Gastrocnemius medialis (tissue), 4 donors: ENCODE measurements at regions not wholly inside any gene's neighbourhood (a gene's known extent, or its start where the extent isn't known, plus 50 kb on each side); places are given as distances from the start of the nearest gene placed in this dataset.

Experiments used
- POLR2A ChIP-seq, 2 donors: fragments of 450-650 bp; IDR thresholded peaks; one replicate each; pipeline ENCODE4 v1.6.1; 2017; ENCODE audit warnings: antibody characterized with exemption in 2 of 2, mild to moderate bottlenecking in 2 of 2, moderate library complexity in 2 of 2
- TF ChIP-seq, protein P1 (sequence below), 5 experiments: fragments of 450-650 bp in 3 of 5; fragments of 200-600 bp in 2 of 5; sonication (generic) in 2 of 5; IDR thresholded peaks in 4 of 5; conservative IDR thresholded peaks in 1 of 5; 1 replicate in 4 of 5; 2 replicates in 1 of 5; pipeline ENCODE4 v1.5.1; 2016 to 2019; ENCODE audit warnings: antibody characterized with exemption in 5 of 5, mild to moderate bottlenecking in 3 of 5, moderate library complexity in 3 of 5

- TF ChIP-seq POLR2A (IDR thresholded peaks at IDR 0.05): no peak
- TF ChIP-seq, protein P1, sequence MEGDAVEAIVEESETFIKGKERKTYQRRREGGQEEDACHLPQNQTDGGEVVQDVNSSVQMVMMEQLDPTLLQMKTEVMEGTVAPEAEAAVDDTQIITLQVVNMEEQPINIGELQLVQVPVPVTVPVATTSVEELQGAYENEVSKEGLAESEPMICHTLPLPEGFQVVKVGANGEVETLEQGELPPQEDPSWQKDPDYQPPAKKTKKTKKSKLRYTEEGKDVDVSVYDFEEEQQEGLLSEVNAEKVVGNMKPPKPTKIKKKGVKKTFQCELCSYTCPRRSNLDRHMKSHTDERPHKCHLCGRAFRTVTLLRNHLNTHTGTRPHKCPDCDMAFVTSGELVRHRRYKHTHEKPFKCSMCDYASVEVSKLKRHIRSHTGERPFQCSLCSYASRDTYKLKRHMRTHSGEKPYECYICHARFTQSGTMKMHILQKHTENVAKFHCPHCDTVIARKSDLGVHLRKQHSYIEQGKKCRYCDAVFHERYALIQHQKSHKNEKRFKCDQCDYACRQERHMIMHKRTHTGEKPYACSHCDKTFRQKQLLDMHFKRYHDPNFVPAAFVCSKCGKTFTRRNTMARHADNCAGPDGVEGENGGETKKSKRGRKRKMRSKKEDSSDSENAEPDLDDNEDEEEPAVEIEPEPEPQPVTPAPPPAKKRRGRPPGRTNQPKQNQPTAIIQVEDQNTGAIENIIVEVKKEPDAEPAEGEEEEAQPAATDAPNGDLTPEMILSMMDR (IDR thresholded peaks at IDR 0.05 in 4 of 5, conservative IDR thresholded peaks at IDR 0.05 in 1 of 5): no peak
These were observed 1181.6 kb downstream of the RAPGEF2 start for GRCh38 chr4:160284516-160284915.
